NB4 (cell line): ENCODE measurements at regions not wholly inside any gene's neighbourhood (a gene's known extent, or its start where the extent isn't known, plus 50 kb on each side); places are given as distances from the start of the nearest gene placed in this dataset.

Source experiments
- CTCF ChIP-seq: IDR thresholded peaks from one replicate; pipeline ENCODE4 v1.5.1; 2012; ENCODE audit warnings: low read depth, low read length
- MAX ChIP-seq: IDR thresholded peaks from 2 replicates; pipeline ENCODE4 v1.6.1; 2011; ENCODE audit warnings: low read depth, low read length
- MYC ChIP-seq: IDR thresholded peaks from 2 replicates; pipeline ENCODE4 v1.6.1; 2011; ENCODE audit warnings: low read depth, low read length
- POLR2A ChIP-seq: IDR thresholded peaks from 2 replicates; pipeline ENCODE4 v1.6.1; 2011; ENCODE audit warnings: mild to moderate bottlenecking; ENCODE audit not compliant: insufficient read length; ENCODE audit errors: extremely low read depth

GRCh38 chr19:33906578-33907335, 110.1 kb downstream of the KCTD15 start:
- no peak for TF ChIP-seq MAX
- no peak for TF ChIP-seq CTCF
- no peak for TF ChIP-seq POLR2A
- TF ChIP-seq MYC = no peak
